Bronchial epithelial cell (primary cell): ENCODE measurements at regions not wholly inside any gene's neighbourhood (a gene's known extent, or its start where the extent isn't known, plus 50 kb on each side); places are given as distances from the start of the nearest gene placed in this dataset.
"Not testable (repeated sequence)": the region's sequence is repeated elsewhere in the genome, so short reads cannot be mapped to it uniquely, and the experiment has no call there.

Source experiments
- DNase-seq: peaks from one replicate; pipeline ENCODE4 v3.0.0-alpha.2; 2010; ENCODE audit warnings: low read depth
- FAIRE-seq: peaks from 2 replicates; lab custom pipeline; 2011; peaks lifted over from hg19 to GRCh38; lab: Jason Lieb, UNC
- H3K27me3 ChIP-seq: 2 replicates; pipeline ENCODE4 v1.5.1; 2011; ENCODE audit warnings: low read length; ENCODE audit not compliant: control insufficient read depth, insufficient read depth
- H3K36me3 ChIP-seq: 2 replicates; pipeline ENCODE4 v1.5.1; 2011; ENCODE audit warnings: low read length; ENCODE audit not compliant: control insufficient read depth, insufficient read depth
- H3K4me3 ChIP-seq: 2 replicates; pipeline ENCODE4 v1.5.1; 2011; ENCODE audit warnings: mild to moderate bottlenecking, low read depth, low read length, control low read depth
- TF ChIP-seq, protein P1 (sequence below): IDR thresholded peaks from 2 replicates; pipeline ENCODE4 v1.5.1; 2011; ENCODE audit warnings: mild to moderate bottlenecking, moderate library complexity, low read length, control low read depth, inconsistent platforms; ENCODE audit not compliant: insufficient read depth, severe bottlenecking

DNA sequence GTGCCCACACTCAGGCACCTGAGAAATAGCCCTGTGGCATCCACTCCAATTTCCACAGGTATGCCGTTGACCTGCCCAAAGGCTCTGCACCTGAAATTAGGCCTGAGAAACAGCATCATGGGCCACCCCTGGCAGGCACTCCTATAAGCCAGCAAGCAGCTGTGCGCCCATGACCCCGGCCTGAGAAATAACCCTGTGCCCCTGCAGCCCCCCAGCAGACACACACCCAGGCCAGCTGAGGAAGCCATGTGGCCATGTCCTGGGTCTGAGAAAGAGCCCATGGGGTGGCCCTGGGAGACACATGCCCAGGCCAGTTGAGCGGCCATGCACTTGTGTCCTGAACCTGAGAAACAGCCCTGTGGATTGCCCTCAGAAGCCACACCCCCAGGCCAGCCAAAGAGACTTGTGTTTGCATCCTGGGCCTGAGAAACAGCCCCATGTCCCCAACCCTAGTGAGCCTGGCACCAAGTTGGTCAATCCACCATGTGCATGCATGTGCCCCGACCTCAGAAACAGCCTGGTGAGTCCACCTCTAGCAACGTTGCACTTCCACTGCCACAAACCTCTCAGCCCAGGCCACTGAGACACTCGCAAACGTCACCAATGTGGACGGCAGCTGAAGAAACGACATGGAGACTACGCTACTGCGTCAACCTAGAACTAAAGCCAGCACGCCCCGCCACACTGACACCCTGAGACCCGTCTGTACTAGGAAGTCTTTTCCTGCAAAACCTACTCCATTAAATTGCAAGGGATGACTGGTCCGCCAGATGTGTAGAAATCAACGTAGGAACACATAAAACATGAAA lies 411.9 kb downstream of the TMEM121 start:
- H3K27me3 ChIP-seq = no peaks in the 10 kb centered on the region
- TF ChIP-seq, protein P1, sequence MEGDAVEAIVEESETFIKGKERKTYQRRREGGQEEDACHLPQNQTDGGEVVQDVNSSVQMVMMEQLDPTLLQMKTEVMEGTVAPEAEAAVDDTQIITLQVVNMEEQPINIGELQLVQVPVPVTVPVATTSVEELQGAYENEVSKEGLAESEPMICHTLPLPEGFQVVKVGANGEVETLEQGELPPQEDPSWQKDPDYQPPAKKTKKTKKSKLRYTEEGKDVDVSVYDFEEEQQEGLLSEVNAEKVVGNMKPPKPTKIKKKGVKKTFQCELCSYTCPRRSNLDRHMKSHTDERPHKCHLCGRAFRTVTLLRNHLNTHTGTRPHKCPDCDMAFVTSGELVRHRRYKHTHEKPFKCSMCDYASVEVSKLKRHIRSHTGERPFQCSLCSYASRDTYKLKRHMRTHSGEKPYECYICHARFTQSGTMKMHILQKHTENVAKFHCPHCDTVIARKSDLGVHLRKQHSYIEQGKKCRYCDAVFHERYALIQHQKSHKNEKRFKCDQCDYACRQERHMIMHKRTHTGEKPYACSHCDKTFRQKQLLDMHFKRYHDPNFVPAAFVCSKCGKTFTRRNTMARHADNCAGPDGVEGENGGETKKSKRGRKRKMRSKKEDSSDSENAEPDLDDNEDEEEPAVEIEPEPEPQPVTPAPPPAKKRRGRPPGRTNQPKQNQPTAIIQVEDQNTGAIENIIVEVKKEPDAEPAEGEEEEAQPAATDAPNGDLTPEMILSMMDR = no peak
- H3K4me3 ChIP-seq = no peak overlapping the region
- no peaks in the 10 kb centered on the region for H3K36me3 ChIP-seq
- no peak for DNase-seq
- FAIRE-seq = no peak

DNA sequence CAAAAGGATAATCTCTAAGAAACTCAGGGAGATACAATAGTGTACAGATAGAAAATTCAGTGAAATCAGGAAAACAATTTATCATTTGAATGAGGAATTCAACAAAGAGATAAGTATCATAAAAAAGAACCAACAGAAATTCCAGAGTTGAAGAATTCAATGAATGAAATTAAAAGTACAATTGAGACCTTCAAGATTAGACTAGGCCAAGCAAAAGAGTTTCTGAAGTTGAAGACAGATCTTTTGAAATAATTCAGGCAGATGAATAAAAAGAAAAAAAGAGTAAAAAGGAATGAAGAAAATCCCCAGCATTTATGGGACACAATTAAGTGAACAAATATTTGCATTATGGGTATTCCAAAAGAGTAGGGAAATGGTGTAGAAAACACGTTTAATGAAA lies 412.6 kb downstream of the TMEM121 start:
- no peaks in the 10 kb centered on the region for H3K27me3 ChIP-seq
- DNase-seq (no peak), FAIRE-seq (no peak)
- H3K4me3 ChIP-seq = no peak overlapping the region
- TF ChIP-seq, protein P1 = no peak
- H3K36me3 ChIP-seq = no peaks in the 10 kb centered on the region

DNA sequence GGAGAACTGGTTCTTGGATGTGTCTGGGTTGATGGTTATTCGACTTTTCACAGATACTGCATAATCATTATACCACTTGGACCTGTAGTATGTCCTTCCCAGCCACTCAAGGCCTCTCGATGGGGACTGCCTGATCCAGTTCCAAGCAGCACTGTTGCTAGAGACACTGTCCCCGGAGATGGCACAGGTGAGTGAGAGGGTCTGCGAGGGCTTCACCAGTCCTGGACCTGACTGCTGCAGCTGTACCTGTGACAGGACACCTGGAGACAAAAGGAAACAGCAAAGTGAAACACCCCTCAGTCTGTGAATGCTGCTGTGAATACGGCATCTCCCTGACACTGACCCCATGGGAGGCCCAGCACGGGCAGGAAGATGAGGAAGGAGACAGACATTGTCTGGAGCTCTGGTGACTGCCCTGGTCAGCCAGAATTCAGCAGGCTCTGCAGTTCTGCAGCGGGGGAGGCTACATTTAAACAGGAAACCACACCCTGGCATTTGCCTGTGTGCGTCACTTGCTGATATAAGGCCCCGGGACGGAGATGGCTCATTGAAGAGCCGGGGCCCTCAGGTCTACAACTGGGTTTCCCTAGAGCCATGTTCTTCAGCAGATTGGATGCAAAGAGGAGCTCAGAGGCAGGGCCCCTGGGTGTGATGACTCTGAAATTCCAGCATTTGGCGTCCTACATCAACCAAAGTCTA lies 413.6 kb downstream of the TMEM121 start:
- Histone ChIP-seq H3K4me3 (no peak overlapping the region), H3K36me3 (no peaks in the 10 kb centered on the region), H3K27me3 (no peaks in the 10 kb centered on the region)
- DNase-seq = no peak
- FAIRE-seq = peak; percentile 70
- TF ChIP-seq, protein P1 = no peak

DNA sequence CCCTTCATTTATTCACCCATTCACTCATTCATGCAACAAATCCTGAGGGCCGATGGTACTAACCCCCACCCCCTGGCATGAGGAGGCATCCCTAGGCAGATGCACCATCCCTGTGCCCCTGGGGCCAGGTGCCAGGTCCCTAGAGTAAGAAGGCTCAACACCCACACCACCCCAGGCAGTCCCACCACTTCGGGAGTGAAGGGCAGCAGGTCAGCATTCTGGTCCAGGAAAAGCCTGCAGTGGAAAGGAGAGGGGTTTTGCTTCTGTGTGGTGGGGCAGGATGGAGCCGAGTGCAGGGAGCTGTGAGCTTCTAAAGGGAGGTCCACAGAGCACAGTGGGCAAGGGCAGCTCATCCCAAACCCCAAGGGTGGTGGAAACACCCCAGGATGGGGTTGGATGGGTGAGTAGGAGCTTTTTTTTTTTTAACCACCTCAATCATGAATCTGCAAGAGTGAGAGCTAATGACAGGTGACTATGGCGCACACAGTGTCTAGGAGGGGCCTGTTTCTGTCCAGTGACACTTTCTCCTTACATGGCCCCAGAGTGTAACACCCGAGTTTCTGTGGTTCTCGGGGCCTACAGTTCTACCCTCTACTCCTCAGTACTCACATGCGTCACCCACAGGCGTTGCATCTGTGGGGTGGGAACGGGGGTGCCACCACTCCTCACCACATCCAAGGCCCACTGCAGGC lies 414.3 kb downstream of the TMEM121 start:
- Histone ChIP-seq H3K27me3 (no peaks in the 10 kb centered on the region), H3K36me3 (no peaks in the 10 kb centered on the region), H3K4me3 (no peak overlapping the region)
- TF ChIP-seq, protein P1 = no peak
- no peak for DNase-seq
- no peak for FAIRE-seq

DNA sequence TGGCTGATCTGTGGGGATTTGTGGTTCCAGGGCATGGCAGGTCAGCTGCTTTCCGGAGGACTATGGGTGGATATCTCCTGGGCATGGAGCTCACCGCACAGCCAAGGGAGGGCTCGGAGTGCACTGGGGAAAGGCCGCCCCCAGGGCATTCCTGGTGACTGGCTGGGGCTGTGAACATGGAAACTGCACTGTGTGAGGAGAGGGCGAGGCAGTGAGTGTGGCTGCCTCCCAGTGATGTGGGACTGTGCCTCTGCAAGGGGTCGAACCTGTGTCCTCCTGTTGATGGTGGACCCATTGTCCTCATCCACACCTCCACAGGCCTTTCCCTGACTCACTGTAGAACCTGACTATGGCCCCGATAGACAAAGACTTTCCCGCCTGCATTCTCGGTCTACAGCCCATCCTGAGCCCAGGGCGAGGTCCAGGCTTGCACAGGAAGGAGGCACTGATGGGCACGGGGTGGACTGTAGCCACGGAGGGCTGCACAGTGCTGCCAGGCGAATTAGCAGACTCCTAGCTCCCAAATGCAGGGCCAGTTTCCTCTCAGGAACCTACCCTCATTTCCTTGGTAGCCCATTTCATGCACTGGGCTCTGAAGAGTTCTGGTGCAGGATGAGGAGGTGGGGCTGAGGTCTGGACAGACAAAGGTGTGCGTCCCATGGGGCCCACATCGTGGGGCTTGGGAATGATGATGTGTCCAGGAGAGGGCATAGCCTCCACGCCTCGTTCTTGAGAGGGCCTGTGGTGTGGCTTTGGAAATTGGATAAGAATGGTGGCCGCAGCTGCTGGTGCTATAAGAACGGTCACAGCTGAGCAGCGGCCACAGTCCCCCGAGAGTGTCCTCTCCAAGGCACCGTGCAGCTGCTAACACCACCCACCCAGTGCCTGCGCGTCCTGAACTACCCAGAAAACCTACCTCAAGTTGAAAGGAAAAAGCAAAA lies 415.1 kb downstream of the TMEM121 start:
- no peak for FAIRE-seq
- TF ChIP-seq, protein P1 = no peak
- DNase-seq = no peak
- Histone ChIP-seq H3K27me3 (no peaks in the 10 kb centered on the region), H3K4me3 (no peak overlapping the region), H3K36me3 (no peaks in the 10 kb centered on the region)

DNA sequence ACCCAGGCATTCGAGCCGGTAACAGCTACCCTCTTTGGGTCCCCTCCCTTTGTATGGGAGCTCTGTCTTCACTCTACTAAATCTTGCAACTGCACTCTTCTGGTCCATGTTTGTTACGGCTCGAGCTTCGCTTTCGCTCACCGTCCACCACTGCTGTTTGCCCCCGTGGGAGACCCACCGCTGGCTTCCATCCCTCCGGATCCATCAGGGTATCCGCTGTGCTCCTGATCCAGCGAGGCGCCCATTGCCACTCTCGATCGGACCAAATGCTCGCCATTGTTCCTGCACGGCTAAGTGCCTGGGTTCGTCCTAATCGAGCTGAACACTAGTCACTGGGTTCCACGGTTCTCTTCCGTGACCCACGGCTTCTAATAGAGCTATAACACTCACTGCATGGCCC lies 416.3 kb downstream of the TMEM121 start:
- FAIRE-seq, DNase-seq, H3K4me3 ChIP-seq, H3K36me3 ChIP-seq, H3K27me3 ChIP-seq: not testable (repeated sequence)
